ENCODE measurements at regions not wholly inside any gene's neighbourhood (a gene's known extent, or its start where the extent isn't known, plus 50 kb on each side); places are given as distances from the start of the nearest gene placed in this dataset.

GRCh38 chr16:47970291-47970931, 185.4 kb downstream of the ABCC12 start:
- peak; percentile 9 for DNase-seq (ENCODE audit: low spot score)

GRCh38 chr16:47967374-47967773, 188.4 kb downstream of the ABCC12 start:
- no peak for DNase-seq (ENCODE audit: low spot score)

GRCh38 chr16:47966325-47966724, 189.5 kb downstream of the ABCC12 start:
- no peak for DNase-seq (ENCODE audit: low spot score)

GRCh38 chr16:47965439-47965838, 190.4 kb downstream of the ABCC12 start:
- DNase-seq (ENCODE audit: low spot score) = no peak

GRCh38 chr16:47958726-47959125, 197.1 kb downstream of the ABCC12 start:
- DNase-seq (ENCODE audit: low spot score) = no peak

GRCh38 chr16:47956916-47957315, 198.9 kb downstream of the ABCC12 start:
- DNase-seq (ENCODE audit: low spot score) = no peak

- DNase-seq (ENCODE audit: low spot score) = no peak
Observed at GRCh38 chr16:47949714-47950113, 206.1 kb downstream of the ABCC12 start.

GRCh38 chr16:47949276-47949675, 206.5 kb downstream of the ABCC12 start:
- DNase-seq (ENCODE audit: low spot score) = no peak

- no peak for DNase-seq (ENCODE audit: low spot score)
Observed at GRCh38 chr16:47947723-47948122, 208.1 kb downstream of the ABCC12 start.

GRCh38 chr16:47946092-47946491, 209.7 kb downstream of the ABCC12 start:
- DNase-seq (ENCODE audit: low spot score) = no peak

GRCh38 chr16:47944589-47944988, 211.2 kb downstream of the ABCC12 start:
- DNase-seq (ENCODE audit: low spot score) = no peak

- no peak for DNase-seq (ENCODE audit: low spot score)
Observed at GRCh38 chr16:47943235-47943634, 212.6 kb downstream of the ABCC12 start.

- no peak for DNase-seq (ENCODE audit: low spot score)
Observed at GRCh38 chr16:47940466-47940865, 215.3 kb downstream of the ABCC12 start.

- DNase-seq (ENCODE audit: low spot score) = no peak
Observed at GRCh38 chr16:47939680-47940079, 216.1 kb downstream of the ABCC12 start.

GRCh38 chr16:47938272-47938671, 217.5 kb downstream of the ABCC12 start:
- no peak for DNase-seq (ENCODE audit: low spot score)

GRCh38 chr16:47928008-47928407, 227.8 kb downstream of the ABCC12 start:
- no peak for DNase-seq (ENCODE audit: low spot score)

GRCh38 chr16:47927330-47927729, 228.5 kb downstream of the ABCC12 start:
- no peak for DNase-seq (ENCODE audit: low spot score)

- DNase-seq (ENCODE audit: low spot score) = no peak
Observed at GRCh38 chr16:47925811-47926460, 229.9 kb downstream of the ABCC12 start.

- DNase-seq (ENCODE audit: low spot score) = no peak
Observed at GRCh38 chr16:47924950-47925349, 230.8 kb downstream of the ABCC12 start.

- DNase-seq (ENCODE audit: low spot score) = no peak
Observed at GRCh38 chr16:47921535-47921934, 234.3 kb downstream of the ABCC12 start.

GRCh38 chr16:47920709-47921108, 235.1 kb downstream of the ABCC12 start:
- no peak for DNase-seq (ENCODE audit: low spot score)

- DNase-seq (ENCODE audit: low spot score) = no peak
Observed at GRCh38 chr16:47917118-47917517, 238.7 kb downstream of the ABCC12 start.

- DNase-seq (ENCODE audit: low spot score) = no peak
Observed at GRCh38 chr16:47916266-47916665, 239.5 kb downstream of the ABCC12 start.

GRCh38 chr16:47907109-47907508, 248.7 kb downstream of the ABCC12 start:
- no peak for DNase-seq (ENCODE audit: low spot score)

Data from HuH-7.5 (cell line).